ENCODE measurements at regions not wholly inside any gene's neighbourhood (a gene's known extent, or its start where the extent isn't known, plus 50 kb on each side); places are given as distances from the start of the nearest gene placed in this dataset.

DNA sequence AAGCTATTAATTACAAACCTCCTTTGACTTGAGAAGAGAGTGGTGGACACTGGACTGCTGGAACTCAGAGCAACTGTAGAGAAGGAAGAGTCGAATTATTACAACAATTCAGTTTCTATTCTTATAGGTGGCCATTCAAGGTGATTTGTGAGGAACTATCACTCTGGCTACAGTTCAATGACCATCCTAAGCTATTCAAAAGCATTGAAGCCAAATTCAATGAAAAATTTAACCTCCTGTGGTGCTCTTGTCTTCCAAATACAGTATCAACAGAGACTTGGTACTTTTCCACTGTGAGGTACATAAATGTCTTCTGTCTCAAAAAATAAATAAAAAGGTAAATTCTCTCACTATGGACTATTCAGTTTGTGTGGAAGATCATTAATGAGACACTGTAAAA lies 513.3 kb upstream of the SEMA6D start:
- TF ChIP-seq CTCF (IDR thresholded peaks at IDR 0.05; ENCODE audit: insufficient read depth, low read length) = no peak
- no peak overlapping the region for H3K4me3 ChIP-seq (ENCODE audit: low read depth, low read length)
- DNase-seq (ENCODE audit: low read depth) = no peak

DNA sequence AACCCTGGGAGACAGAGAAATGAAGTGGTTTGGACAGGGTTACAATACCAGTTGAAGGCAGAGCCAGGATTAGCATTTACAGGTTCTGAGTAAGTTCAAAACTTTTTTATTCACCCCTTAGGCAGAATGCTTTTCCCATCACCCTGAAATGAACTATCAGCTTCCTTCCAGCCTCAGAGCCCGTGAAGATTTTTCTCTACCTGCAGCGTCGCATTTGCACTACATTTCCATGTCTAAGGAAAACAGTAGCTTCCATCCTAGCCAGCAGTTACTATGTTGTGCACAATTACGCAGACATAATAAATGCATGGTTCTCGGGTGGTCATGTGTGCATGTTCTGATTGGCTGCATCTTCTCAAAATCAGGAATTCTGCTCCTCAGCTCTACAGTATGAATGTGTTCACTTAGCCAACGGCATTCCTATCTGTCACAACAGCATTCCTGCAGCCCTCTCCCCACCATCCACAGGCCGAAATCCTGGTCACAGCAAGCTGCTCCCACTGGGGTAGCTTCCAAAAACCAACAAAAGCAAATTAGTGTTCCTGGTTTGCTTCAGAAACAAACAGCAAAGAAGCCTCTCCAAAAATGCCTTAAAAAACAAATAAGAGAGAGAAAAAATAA lies 510.8 kb upstream of the SEMA6D start:
- no peak overlapping the region for H3K4me3 ChIP-seq (ENCODE audit: low read depth, low read length)
- no peak for DNase-seq (ENCODE audit: low read depth)
- TF ChIP-seq CTCF (IDR thresholded peaks at IDR 0.05; ENCODE audit: insufficient read depth, low read length) = no peak

DNA sequence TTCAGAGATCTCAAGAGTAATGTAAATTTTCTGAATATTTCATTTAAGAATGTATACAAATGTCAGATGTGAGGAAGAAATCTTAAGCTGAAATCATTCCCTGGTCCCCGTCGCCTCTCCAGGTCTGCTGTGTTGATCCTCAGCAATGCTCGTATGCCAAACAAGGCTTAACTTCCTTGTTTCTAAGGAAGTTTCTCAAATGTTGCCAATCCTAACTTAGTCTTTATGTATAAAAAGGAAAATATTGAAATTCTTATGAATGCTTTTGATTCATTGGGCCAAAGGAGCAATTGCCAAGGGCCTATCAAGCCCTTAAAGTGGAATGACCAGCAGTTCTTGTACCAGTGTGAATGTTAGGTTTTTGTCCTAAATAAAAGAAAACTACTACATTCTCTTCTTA lies 507.7 kb upstream of the SEMA6D start:
- DNase-seq (ENCODE audit: low read depth) = no peak
- no peak for TF ChIP-seq CTCF (IDR thresholded peaks at IDR 0.05; ENCODE audit: insufficient read depth, low read length)
- H3K4me3 ChIP-seq (ENCODE audit: low read depth, low read length) = no peak overlapping the region

DNA sequence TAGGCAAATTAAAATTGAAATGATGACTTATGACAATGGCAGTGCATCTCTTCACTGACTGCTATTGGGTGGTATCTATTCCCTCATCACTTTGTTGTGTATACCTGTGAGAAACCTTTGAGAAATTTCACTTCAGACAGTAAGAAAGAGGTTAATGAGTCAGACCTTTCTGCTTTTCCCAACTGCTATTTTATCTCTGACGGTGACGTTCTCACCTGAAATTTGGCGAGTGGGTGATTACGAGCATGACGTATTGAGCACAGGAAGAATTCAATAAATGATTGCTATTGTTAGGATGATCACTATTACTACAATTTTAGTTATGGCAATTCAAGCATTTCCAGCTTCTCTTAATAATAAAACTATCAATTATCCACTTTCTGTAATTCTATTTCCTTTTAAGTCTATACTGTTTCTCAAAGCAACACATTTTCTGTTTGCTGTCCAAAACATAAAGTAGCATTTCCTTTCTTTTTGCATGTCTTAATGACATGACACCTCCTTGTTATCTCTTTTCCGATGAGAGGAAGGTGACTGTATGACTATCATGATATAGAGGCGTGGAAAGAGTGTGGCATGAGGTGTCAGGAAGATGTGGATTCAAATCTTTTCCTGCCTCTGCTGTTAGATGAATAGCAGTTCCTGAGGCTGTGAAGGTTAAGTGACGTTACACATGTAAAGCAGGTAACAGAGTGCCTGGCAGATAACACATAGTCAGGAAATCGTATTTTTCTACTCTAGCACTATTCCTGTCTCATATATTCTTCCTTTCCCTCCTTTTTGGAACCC lies 504.9 kb upstream of the SEMA6D start:
- H3K4me3 ChIP-seq (ENCODE audit: low read depth, low read length) = no peak overlapping the region
- DNase-seq (ENCODE audit: low read depth) = no peak
- no peak for TF ChIP-seq CTCF (IDR thresholded peaks at IDR 0.05; ENCODE audit: insufficient read depth, low read length)

DNA sequence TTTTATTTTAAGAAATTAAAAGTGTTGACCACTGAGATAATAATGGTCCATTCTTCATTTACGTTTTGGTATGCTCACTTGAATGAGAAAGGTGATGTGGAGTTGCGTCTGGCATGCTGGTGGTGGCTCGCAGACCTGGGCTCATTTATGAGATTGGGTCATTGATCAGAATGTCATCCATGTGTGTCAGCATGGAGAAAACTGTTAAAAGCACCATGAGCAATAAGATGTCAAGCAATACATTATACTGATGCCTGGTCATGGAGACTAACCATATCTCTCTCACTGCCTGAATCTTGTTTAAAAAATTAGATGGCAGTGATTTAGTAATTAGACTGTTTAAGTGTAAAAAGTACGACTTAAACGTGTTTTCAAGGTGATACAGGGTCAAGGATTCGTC lies 503.4 kb upstream of the SEMA6D start:
- no peak for TF ChIP-seq CTCF (IDR thresholded peaks at IDR 0.05; ENCODE audit: insufficient read depth, low read length)
- no peak for DNase-seq (ENCODE audit: low read depth)
- no peak overlapping the region for H3K4me3 ChIP-seq (ENCODE audit: low read depth, low read length)

- TF ChIP-seq CTCF (IDR thresholded peaks at IDR 0.05; ENCODE audit: insufficient read depth, low read length) = no peak
- no peak overlapping the region for H3K4me3 ChIP-seq (ENCODE audit: low read depth, low read length)
- DNase-seq (ENCODE audit: low read depth) = peak; percentile 6
Observed at GRCh38 chr15:47218295-47218694, 499.0 kb upstream of the SEMA6D start.

Measured in fibroblast of the aortic adventitia (primary cell).